Lower leg skin (tissue), 3 donors: ENCODE measurements at regions not wholly inside any gene's neighbourhood (a gene's known extent, or its start where the extent isn't known, plus 50 kb on each side); places are given as distances from the start of the nearest gene placed in this dataset.

ENCODE experiments used
- POLR2A ChIP-seq, 2 donors: fragments of 450-650 bp; IDR thresholded peaks; one replicate each; pipeline ENCODE4 v1.6.1; 2016 to 2017; ENCODE audit warnings: antibody characterized with exemption in 2 of 2, mild to moderate bottlenecking in 1 of 2, moderate library complexity in 1 of 2
- TF ChIP-seq, protein P1 (sequence below), 3 donors: fragments of 450-650 bp; IDR thresholded peaks; one replicate each; pipeline ENCODE4 v1.5.1; 2016; ENCODE audit warnings: antibody characterized with exemption in 3 of 3, mild to moderate bottlenecking in 3 of 3, moderate library complexity in 2 of 3

DNA sequence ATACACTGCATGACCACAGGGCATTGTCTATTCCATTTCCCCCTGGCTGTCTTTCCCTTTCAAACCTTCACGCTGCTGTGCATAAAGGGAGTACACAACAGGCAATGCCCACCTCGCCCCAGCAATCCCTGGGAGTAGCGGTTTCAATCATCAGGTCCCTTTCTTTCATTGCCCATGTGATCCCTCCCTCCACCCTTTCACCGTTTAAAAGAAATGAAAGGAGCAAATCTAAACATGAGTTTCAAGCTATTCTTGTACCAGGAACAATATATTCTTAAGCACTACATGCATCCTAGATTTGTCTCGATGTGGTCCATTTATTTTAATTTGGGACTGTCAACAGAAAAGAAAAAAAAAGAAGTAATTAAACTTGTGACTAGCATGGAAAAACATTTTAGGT, 123.4 kb upstream of the ARGLU1 start:
- TF ChIP-seq, protein P1, sequence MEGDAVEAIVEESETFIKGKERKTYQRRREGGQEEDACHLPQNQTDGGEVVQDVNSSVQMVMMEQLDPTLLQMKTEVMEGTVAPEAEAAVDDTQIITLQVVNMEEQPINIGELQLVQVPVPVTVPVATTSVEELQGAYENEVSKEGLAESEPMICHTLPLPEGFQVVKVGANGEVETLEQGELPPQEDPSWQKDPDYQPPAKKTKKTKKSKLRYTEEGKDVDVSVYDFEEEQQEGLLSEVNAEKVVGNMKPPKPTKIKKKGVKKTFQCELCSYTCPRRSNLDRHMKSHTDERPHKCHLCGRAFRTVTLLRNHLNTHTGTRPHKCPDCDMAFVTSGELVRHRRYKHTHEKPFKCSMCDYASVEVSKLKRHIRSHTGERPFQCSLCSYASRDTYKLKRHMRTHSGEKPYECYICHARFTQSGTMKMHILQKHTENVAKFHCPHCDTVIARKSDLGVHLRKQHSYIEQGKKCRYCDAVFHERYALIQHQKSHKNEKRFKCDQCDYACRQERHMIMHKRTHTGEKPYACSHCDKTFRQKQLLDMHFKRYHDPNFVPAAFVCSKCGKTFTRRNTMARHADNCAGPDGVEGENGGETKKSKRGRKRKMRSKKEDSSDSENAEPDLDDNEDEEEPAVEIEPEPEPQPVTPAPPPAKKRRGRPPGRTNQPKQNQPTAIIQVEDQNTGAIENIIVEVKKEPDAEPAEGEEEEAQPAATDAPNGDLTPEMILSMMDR (IDR thresholded peaks at IDR 0.05) = no peak
- no peak for TF ChIP-seq POLR2A (IDR thresholded peaks at IDR 0.05)
